ENCODE measurements at regions not wholly inside any gene's neighbourhood (a gene's known extent, or its start where the extent isn't known, plus 50 kb on each side); places are given as distances from the start of the nearest gene placed in this dataset.

DNA sequence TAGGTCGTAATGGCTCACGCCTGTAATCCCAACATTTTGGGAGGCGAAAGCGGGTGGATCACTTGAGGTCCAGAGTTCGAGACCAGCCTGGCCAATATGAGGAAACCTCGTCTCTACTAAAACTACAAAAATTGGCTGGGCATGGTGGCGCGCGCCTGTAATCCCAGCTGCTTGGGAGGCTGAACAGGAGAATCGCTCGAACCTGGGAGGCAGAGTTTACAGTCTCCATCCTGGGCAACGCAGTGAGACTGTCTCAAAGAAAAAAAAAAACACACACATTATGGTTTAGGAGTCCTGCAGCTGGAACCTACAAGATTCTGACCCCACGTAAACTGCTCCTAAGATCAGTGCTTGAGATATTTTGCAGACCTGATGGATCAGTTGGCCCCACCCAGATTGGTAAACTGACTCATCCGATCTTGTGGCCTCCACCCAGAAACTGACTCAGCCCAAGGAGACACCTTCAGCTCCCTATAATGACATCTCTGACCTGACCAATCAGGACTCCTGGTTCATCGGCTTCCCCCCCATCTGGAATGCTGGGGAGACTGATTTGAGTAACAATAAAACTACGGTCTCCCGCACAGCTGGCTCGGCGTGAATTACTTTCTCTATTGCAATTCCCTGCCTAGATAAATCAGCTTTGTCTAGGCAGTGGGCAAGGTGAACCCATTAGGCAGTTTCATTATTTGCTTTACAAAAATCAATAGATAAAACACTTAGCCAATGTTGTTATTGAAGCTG lies 96.2 kb upstream of the BTN3A2 start:
- H3K4me3 ChIP-seq (ENCODE audit: low read depth, low read length) = no peak overlapping the region; the same call in 1 of the 2 replicates
- DNase-seq (ENCODE audit: low read depth) = peak; percentile 59
- TF ChIP-seq, protein P1, sequence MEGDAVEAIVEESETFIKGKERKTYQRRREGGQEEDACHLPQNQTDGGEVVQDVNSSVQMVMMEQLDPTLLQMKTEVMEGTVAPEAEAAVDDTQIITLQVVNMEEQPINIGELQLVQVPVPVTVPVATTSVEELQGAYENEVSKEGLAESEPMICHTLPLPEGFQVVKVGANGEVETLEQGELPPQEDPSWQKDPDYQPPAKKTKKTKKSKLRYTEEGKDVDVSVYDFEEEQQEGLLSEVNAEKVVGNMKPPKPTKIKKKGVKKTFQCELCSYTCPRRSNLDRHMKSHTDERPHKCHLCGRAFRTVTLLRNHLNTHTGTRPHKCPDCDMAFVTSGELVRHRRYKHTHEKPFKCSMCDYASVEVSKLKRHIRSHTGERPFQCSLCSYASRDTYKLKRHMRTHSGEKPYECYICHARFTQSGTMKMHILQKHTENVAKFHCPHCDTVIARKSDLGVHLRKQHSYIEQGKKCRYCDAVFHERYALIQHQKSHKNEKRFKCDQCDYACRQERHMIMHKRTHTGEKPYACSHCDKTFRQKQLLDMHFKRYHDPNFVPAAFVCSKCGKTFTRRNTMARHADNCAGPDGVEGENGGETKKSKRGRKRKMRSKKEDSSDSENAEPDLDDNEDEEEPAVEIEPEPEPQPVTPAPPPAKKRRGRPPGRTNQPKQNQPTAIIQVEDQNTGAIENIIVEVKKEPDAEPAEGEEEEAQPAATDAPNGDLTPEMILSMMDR (IDR thresholded peaks at IDR 0.05; ENCODE audit: insufficient read depth, low read depth, low read length, missing control alignments) = no peak

DNA sequence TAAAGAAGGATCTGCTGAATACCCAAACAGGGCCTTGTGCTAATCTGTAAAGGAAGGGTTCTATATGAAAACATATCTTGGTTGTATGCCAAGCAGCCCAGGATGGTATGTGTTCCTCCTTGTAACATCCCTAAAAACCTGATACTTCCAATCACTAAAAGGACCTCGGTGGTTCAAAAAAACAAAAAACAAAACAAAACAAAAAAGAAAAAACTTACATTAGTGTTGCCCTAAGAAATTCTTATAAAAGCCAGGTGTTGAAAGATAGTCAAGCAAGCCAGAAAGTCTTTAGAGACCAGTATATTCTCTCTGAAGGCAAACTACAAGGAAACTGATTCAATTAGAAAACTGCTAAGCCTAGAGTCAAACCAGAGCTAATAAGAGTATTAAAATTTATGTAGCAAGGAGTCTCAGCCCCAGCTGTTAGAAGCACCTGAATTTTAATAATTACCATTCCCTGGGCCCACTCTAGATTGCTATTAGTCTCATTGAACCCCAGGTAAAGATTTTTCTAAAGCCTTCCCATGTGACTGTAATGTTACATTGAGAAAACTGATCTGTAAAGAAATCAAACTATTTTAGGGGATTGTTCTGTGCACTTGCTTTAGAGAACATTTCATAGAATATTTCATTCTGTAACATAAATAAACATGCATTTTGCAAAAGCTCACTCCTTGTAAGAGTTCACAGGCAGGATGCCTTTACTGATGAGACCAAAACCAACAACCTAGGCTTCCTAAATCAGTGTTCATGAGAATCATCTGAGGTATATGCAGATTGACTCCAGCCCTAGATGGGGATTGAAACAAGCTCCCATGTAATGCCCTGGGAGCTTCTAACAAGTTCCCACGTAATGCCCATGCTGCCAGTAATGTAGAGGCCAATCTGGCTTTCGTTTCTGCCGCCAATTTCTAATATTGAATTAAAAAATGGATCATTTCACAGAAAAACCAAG lies 95.2 kb upstream of the BTN3A2 start:
- peak; percentile 83 for DNase-seq (ENCODE audit: low read depth)
- peak overlapping the region; percentile 93 for H3K4me3 ChIP-seq (ENCODE audit: low read depth, low read length)
- TF ChIP-seq, protein P1 (IDR thresholded peaks at IDR 0.05; ENCODE audit: insufficient read depth, low read depth, low read length, missing control alignments) = no peak

DNA sequence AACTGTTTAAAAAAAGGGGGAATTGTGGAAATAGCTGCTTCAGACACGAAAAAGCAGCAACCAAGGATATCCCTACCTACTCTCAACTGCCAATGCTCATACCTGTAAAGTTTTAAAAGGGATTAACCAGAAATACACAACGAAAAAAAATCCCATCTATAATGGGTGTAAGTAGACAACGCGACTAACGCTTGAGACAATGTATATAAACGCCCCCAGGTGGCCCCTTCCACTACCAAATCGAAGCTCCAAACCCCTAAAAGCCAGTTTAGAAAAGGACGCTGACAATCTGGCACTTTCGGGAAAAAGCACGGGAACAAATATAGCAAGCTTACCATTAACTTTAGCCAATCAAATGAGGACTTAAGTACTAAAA lies 94.5 kb upstream of the BTN3A2 start:
- peak overlapping the region; percentile 93 for H3K4me3 ChIP-seq (ENCODE audit: low read depth, low read length)
- DNase-seq (ENCODE audit: low read depth) = peak; percentile 82
- TF ChIP-seq, protein P1 (IDR thresholded peaks at IDR 0.05; ENCODE audit: insufficient read depth, low read depth, low read length, missing control alignments) = peak; percentile 7

DNA sequence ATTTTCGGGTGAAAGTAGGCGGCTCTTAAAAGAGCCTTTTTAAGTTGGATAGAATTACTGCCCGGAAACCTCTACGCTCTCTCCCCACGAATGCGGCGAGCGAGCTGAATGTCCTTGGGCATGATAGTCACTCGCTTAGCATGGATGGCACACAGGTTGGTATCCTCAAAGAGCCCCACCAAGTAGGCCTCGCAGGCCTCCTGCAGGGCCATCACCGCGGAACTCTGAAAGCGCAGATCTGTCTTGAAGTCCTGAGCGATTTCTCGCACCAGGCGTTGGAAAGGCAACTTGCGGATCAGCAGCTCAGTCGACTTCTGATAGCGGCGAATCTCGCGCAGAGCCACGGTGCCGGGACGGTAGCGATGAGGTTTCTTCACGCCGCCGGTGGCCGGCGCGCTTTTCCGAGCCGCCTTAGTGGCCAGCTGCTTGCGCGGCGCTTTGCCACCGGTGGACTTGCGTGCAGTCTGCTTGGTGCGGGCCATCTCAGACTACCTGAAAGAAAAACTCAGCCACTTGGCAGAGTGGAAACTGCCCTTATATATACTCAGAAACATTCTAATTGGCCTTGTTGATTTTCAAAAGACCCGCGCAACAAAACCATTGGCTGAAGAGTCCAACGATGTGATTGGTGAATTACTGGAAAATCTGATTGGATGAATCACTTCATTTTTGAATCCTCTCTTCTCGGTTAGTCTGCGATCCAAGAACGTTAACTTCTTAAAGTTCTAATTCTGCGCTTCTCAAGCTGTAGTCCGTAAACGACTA lies 93.9 kb upstream of the BTN3A2 start:
- TF ChIP-seq, protein P1 (IDR thresholded peaks at IDR 0.05; ENCODE audit: insufficient read depth, low read depth, low read length, missing control alignments) = no peak
- DNase-seq (ENCODE audit: low read depth) = peak; percentile 96
- peak overlapping the region; percentile 93 for H3K4me3 ChIP-seq (ENCODE audit: low read depth, low read length)

DNA sequence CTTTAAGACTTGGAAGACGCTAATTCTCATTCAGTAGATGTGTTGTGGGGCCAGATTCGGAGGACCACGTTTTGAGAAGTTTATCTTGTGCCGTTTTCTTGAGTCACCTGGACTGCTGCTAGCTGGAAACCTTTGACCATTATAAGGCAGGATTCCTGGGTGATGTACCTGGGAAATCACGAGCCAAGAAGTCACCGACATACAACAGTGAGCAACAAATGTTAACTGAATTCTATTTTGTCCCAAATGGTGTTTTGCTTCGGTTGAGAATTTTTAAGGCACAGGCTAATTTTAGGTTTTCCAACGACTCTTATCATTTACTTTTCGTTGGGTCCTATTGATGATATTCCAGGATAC lies 93.4 kb upstream of the BTN3A2 start:
- no peak for DNase-seq (ENCODE audit: low read depth)
- H3K4me3 ChIP-seq (ENCODE audit: low read depth, low read length) = peak overlapping the region; percentile 93
- TF ChIP-seq, protein P1 (IDR thresholded peaks at IDR 0.05; ENCODE audit: insufficient read depth, low read depth, low read length, missing control alignments) = no peak

DNA sequence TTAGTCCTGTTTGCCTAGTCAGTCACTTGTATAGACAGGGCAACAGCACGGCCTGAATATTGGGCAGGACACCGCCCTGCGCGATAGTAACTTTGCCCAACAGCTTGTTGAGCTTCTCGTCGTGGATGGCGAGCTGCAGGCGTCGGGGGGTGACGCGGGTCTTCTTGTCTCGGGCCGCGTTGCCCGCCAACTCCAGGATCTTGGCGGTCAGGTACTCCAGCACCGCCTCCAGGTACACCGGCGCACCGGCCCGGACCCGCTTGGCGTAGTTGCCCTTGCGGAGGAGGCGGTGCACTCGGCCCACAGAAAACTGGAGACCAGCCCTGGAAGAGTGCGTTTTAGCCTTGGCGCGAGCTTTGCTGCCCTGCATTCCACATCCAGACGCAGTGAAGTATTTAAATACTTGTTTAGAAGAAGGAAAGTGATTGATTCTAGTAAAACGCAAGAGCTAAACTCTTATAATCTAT lies 92.8 kb upstream of the BTN3A2 start:
- TF ChIP-seq, protein P1 (IDR thresholded peaks at IDR 0.05; ENCODE audit: insufficient read depth, low read depth, low read length, missing control alignments) = no peak
- peak overlapping the region; percentile 93 for H3K4me3 ChIP-seq (ENCODE audit: low read depth, low read length)
- peak; percentile 76 for DNase-seq (ENCODE audit: low read depth)

Measured in GM12865 (cell line).